Muscle of arm (tissue), 1 donor: ENCODE measurements at regions not wholly inside any gene's neighbourhood (a gene's known extent, or its start where the extent isn't known, plus 50 kb on each side); places are given as distances from the start of the nearest gene placed in this dataset.

Source experiments
- DNase-seq: peaks from one replicate; pipeline ENCODE4 v3.0.0-alpha.2; 2013

GRCh38 chr17:73983621-73984400 lies 219.7 kb upstream of the RPL38 start:
- no peak for DNase-seq

DNA sequence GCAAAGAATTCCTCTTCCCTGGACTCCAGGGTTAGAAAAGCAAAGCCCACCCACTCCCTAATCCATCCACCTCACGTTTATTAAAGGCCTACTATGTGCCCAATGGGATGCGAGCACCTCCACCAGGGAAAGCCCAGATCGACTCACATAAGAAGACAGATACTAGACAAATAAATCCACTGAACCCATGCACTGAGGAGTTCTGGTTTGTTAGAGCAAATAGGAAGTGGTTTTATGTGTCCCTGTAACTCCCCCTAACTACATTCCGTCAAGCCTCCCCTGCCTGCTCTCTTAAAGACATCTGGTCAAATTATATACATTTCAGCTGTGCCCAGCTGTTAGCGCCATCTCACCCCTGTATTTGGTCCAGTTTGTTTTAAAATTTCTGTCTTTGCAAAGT lies 218.5 kb upstream of the RPL38 start:
- no peak for DNase-seq

DNA sequence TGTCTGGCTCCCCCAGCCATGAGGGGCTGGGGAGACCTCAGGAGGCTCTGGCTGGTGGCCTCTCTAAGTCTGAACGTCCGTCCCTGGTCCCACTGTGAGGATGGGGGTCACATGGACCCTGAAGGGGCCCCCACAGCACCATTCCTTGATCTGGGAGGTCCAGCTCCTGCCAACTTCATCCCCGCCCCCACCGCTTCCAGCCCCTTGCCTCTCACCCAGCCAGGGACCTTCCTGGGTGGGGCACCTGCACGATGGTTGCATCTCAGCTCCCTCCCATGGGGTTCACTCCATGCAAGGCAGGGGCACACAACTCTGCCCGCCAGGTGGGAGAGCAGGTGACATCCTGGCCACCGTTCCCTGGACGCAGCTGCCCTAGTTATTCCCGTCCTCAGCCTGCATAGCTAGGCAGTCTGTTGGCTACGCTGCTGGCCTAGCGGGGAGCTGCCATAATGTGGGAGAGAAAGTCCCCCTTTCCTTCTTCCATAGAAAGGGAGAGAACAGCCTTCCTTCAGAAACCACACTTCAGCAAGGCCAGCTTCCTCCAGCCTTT lies 217.9 kb upstream of the RPL38 start:
- no peak for DNase-seq

- DNase-seq = no peak
These were observed 216.8 kb upstream of the RPL38 start for GRCh38 chr17:73986641-73987177.

DNA sequence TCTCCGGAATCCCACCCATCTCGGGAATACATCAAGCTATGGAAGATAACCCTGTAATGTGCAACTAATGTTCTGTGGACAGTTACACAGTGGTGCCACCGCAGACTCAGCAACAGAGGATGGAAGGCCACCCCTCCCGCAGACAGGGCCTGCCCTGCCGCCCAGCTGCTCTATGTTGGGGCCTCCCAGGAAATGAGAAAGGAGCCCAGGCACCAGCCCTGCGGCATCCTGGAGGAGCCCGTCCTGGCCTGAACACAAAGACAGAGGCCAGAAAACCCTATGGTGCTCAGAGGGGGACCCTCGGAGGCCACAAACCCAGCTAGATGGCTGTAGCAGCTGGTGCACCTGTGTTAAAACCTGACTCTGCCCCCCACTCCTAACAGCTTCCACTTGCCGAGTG lies 216.1 kb upstream of the RPL38 start:
- no peak for DNase-seq

GRCh38 chr17:73987845-73988509 lies 215.5 kb upstream of the RPL38 start:
- no peak for DNase-seq

DNA sequence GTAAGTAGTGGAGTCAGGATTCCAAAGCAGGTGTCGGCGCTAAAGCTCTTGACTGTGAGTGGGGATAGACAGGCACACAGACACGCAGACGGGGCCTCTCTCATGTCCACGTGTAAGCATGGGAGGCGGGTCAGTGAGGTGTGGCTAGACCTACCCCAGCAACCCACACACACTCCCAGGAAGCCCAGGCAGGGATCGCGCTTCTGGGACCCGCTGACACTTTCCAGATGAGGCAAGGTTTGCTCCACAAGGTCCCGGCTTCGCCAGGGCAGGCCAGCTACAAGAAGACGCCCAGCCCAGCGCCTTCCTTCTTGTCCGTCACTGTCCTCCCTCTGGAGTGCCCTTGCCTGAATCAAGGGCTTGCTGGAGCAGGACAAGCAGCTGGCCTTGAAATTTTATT lies 213.8 kb upstream of the RPL38 start:
- DNase-seq = no peak

- no peak for DNase-seq
These were observed 213.2 kb upstream of the RPL38 start for GRCh38 chr17:73990290-73990689.

DNA sequence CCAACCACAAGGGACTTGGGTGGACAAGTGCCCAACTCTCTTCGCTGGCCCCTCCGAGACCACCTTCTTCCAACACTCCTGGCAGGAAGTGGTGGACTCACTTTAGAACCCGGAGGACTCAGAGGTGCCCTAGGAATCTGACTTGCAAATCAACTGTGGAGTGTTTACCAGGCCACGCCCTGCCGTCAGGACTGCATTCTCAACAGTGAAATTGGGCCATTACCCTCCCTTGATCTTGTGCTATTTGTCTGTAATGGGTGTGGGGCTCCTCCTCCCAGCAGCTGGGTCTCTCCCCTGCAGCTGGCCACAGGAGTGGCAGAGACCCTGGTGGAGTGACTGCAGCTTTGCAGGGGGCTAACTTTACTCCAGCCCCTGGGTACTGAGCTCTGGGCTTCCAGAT lies 212.2 kb upstream of the RPL38 start:
- no peak for DNase-seq

- DNase-seq = no peak
These were observed 208.5 kb upstream of the RPL38 start for GRCh38 chr17:73994946-73995345.

DNA sequence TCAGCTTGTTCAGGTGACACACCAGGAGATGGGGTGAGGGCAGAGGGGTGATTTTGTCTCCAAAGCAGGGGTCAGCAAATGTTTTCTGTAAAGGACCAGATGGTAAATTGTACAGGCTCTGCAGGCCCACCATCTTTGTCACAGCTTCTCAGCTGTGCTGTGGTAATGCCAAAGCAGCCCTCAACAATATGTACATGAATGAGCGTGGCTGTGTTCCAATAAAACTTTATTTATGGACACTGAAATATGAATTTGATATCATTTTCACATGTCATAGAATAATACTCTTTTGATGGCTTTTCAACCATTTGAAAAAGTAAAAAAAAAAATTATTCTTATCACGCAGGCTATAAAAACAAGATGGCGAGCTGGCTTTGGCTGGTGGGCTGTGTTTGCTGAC lies 206.4 kb upstream of the RPL38 start:
- DNase-seq = no peak

GRCh38 chr17:73998249-73998648 lies 205.2 kb upstream of the RPL38 start:
- DNase-seq = no peak

DNA sequence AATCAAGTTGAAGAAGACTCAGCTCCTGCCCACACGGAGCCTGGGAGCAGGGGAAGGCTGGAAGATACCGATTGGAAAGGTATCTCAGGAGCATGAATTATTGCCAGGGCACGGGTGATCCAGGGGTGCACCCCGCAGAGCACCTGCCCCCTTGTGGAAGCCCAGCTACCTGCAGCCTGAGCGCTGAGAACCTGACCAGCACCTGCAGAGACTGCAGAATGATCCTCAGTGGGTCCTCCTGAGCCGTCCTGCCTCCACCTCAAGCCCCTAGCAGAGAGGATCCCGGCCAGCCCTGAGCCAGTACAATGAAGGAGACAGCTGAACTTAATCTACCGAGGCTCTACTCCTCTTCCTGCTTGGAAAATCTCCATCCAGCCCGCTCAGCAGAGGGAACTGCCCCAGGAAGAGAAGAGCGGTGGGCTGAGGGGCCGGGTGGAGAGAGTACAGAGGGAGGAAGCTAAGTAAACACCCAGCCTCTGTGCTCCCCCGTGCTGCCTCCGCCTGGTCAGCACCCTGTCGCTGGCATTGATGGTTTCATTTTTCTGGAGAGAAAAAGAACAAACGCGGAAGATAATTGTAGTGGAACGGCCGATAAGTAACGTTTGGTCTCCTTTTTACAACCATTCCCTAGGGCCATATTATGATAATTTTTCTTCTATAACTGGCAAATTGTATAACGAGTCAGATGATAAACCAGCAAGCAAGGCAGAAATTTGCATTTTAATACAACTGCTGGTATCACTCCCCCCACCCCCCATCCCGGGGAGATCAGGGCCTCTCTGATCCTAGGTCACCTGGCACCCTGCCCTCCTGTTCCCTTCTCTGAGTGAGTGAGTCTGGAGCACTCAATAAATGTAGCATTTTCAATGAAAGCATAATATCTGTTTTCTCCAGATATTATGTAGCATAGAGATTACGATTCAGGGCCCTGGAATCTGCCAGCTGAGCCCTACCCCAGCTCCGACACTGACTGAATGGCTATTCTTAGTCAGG lies 204.5 kb upstream of the RPL38 start:
- DNase-seq = no peak

DNA sequence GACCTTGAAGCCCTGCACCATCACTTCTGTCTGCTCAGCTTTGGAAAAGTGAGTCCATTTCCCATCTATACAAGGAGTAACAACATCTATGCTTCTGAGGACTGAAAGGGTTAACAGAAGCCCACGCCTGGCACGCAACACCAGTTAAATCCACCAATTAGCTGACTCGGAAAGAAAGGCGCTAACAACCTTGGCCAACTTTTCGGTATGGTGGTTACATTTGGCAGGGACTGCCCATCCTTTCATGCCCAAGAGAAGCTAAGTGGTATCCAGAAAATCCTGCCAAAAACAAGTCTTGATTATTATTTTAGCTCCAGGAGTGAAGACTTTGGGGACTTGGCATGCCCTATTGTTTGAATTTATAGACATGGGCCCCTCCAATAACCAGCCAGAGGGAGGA lies 202.3 kb upstream of the RPL38 start:
- no peak for DNase-seq

DNA sequence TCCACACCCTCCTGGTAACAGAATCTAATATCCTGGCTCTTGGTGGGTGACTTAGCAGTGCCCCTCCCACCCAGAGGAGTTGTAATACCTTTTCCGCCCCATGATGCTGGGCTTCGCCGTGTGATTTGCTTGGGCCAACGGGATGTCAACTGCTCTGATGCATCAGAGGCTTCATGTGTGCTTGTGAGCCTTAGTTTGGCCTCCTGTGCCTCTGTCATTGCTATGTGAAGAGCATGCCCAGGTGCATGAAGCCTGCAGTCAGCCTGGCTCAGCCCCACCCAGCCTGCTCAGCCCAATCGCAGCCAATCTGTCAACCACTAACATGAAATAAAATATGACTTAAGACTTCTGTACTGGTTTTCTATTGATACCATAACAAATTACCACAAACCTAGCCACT lies 201.2 kb upstream of the RPL38 start:
- no peak for DNase-seq

DNA sequence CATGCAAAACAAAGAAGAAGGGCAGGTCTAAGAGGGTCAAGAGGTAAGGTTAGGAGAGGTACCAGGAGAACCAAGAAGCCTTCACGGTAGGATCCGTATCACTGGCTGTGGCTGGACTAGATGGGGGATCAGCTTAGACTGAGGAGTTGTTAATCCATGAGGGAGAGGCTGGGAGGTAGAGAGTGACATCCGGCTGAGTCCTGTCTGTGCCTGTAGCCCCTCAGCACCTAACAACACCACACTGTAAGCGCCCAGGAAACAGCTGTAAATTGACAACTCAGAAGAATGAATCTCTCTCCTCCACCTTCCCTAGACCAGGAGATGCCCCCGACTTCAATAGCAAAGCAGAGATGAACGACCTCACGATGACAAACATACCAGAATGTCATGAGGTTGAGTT lies 199.4 kb upstream of the RPL38 start:
- DNase-seq = no peak

DNA sequence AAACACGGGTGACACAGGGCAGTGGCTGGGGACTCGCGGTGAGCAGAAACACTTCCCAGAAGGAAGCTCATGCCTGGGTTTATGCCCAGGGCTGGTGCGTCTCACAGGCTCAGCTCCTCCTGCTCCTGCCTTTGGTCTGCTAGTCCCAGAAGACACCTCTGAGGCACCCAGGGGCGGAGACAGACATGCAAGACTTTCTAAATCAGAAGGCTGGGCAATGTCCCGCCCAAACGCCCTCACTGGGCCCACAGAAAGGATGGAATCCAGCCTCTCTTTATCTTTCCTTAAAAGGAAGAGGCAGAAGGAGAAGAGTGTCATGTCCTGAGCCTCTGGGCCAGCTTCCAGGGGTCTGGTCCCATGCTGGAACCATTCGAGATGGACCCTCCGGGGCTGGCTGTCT lies 197.7 kb upstream of the RPL38 start:
- DNase-seq = no peak

DNA sequence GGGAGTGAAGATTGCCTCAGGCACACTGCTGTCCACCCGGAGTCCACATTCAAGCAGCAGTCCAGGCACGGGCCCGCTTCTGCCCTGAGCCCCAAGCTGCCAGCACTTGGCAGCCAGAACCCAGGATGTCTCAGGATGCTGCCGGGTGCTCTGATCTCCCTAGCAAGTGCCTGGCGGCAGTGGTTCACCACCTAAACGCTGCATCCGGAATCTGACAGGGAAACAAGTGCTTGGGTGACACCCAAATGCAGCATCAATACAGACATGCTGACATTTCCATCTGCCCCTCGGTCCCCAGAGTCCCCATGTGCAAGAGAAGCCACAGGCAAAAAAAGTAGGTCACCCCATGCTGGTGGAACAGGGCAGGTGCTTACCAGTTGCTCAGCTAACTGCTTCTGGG lies 197.1 kb upstream of the RPL38 start:
- no peak for DNase-seq

- no peak for DNase-seq
These were observed 195.3 kb upstream of the RPL38 start for GRCh38 chr17:74008196-74008595.

- DNase-seq = no peak
These were observed 194.3 kb upstream of the RPL38 start for GRCh38 chr17:74009056-74009625.

GRCh38 chr17:74010903-74011302 lies 192.6 kb upstream of the RPL38 start:
- DNase-seq = no peak

DNA sequence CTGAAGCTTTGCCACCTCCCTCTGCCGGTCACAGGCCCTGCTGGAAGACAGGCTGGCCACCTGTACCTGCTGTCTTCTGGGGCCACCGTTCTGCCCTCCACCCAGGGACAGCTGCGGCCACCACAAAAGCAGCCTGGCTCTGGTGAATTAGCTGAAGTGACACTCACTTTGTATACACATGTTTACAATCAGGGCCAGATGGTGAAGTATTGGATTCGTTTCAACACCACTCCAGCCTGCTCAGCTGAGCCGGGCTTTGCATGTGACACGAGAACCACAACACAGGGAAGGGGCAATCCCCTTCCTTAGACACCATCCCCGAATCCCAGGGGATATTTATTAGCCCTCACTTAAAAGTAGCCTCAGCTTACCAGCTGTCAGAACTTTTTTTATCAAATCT lies 191.5 kb upstream of the RPL38 start:
- DNase-seq = no peak
